ENCODE measurements at regions not wholly inside any gene's neighbourhood (a gene's known extent, or its start where the extent isn't known, plus 50 kb on each side); places are given as distances from the start of the nearest gene placed in this dataset.

DNA sequence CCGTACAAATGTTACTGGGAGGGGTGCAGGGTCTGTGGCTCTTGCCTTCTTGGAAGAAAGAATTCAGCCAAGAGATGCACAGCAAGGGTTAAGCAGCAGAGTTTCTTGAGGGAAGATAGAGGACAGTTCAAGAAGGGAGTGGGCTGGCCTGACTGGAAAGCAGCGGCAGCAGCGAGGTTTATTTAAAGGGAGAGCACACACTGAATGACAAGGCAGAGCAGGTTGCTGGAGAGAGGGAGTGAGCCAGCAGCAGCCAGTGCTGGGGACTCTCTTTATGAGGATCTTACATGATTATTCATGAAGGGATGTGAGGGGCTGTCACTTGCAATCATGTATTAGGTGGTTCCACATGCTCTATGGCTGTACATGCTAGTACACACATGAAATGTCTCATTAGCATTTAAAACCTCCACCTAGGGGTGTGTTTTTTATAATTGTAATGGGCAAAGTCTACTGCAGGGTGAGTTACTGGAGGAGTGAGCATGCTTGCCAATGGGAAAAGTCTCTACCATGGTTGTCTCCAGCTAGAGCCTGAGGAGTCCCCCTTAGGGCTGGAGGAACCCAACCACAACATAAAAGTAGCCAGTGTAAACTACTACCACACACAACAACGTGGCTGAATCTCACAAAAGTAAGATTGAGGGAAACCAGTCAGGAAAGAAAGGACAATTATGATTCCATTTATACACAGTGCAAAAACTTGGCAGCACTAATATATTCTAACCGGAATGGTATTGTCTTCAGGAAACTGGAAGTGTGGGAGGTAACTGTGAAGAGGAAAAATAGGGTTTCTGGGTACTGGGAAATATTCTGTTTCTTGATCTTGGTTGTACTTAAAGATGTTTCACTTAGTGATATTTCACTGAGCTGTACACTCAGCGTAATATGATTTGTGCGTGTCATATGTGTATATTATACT, 87.6 kb upstream of the FAM110C start:
- TF ChIP-seq, protein P1, sequence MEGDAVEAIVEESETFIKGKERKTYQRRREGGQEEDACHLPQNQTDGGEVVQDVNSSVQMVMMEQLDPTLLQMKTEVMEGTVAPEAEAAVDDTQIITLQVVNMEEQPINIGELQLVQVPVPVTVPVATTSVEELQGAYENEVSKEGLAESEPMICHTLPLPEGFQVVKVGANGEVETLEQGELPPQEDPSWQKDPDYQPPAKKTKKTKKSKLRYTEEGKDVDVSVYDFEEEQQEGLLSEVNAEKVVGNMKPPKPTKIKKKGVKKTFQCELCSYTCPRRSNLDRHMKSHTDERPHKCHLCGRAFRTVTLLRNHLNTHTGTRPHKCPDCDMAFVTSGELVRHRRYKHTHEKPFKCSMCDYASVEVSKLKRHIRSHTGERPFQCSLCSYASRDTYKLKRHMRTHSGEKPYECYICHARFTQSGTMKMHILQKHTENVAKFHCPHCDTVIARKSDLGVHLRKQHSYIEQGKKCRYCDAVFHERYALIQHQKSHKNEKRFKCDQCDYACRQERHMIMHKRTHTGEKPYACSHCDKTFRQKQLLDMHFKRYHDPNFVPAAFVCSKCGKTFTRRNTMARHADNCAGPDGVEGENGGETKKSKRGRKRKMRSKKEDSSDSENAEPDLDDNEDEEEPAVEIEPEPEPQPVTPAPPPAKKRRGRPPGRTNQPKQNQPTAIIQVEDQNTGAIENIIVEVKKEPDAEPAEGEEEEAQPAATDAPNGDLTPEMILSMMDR (IDR thresholded peaks at IDR 0.05): no peak
- TF ChIP-seq POLR2A (IDR thresholded peaks at IDR 0.05): no peak
